ENCODE measurements at regions not wholly inside any gene's neighbourhood (a gene's known extent, or its start where the extent isn't known, plus 50 kb on each side); places are given as distances from the start of the nearest gene placed in this dataset.

GRCh38 chr5:93280518-93280917 is 300.5 kb downstream of the NR2F1-AS1 start:
- Histone ChIP-seq H3K36me3 (ENCODE audit: control insufficient read depth in 2 of 3, insufficient read depth in 3 of 3, low read length in 3 of 3) (no peaks in the 10 kb centered on the region), H3K9me3 (ENCODE audit: control insufficient read depth in 2 of 3, insufficient read depth in 1 of 3, low read length in 3 of 3) (no peaks in the 10 kb centered on the region), H3K4me3 (ENCODE audit: low read length in 3 of 3) (no peak overlapping the region), H3K27me3 (ENCODE audit: control insufficient read depth, insufficient read depth, low read length) (no peaks in the 10 kb centered on the region), H3K4me1 (ENCODE audit: control insufficient read depth in 2 of 3, insufficient read depth in 2 of 3, low read depth in 1 of 3, low read length in 3 of 3) (peaks cover 0 to 6% (median 0%) of the 10 kb centered on the region in 3 donors), H3K9ac (ENCODE audit: low read length in 3 of 3) (no peak overlapping the region), H3K27ac (ENCODE audit: low read depth in 2 of 2, low read length in 2 of 2) (no peak overlapping the region)
- TF ChIP-seq, protein P1, sequence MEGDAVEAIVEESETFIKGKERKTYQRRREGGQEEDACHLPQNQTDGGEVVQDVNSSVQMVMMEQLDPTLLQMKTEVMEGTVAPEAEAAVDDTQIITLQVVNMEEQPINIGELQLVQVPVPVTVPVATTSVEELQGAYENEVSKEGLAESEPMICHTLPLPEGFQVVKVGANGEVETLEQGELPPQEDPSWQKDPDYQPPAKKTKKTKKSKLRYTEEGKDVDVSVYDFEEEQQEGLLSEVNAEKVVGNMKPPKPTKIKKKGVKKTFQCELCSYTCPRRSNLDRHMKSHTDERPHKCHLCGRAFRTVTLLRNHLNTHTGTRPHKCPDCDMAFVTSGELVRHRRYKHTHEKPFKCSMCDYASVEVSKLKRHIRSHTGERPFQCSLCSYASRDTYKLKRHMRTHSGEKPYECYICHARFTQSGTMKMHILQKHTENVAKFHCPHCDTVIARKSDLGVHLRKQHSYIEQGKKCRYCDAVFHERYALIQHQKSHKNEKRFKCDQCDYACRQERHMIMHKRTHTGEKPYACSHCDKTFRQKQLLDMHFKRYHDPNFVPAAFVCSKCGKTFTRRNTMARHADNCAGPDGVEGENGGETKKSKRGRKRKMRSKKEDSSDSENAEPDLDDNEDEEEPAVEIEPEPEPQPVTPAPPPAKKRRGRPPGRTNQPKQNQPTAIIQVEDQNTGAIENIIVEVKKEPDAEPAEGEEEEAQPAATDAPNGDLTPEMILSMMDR (IDR thresholded peaks at IDR 0.05; ENCODE audit: borderline replicate concordance, extremely low read depth, insufficient read depth): no peak
- intact Hi-C loops (cut with DNase I): no loop called here
- DNase-seq (no peak), FAIRE-seq (no peak)

- FAIRE-seq (no peak), DNase-seq (peak in 2 of 5 donors; percentile 58 to 61)
- H3K4me1 ChIP-seq (ENCODE audit: control insufficient read depth in 2 of 3, insufficient read depth in 2 of 3, low read depth in 1 of 3, low read length in 3 of 3): peaks cover 0 to 6% (median 0%) of the 10 kb centered on the region in 3 donors
- H3K36me3 ChIP-seq (ENCODE audit: control insufficient read depth in 2 of 3, insufficient read depth in 3 of 3, low read length in 3 of 3): no peaks in the 10 kb centered on the region
- no peak overlapping the region for H3K4me3 ChIP-seq (ENCODE audit: low read length in 3 of 3)
- TF ChIP-seq, protein P1 (IDR thresholded peaks at IDR 0.05; ENCODE audit: borderline replicate concordance, extremely low read depth, insufficient read depth): no peak
- H3K27me3 ChIP-seq (ENCODE audit: control insufficient read depth, insufficient read depth, low read length): no peaks in the 10 kb centered on the region
- intact Hi-C loops (cut with DNase I): no loop called here
- no peak overlapping the region for H3K27ac ChIP-seq (ENCODE audit: low read depth in 2 of 2, low read length in 2 of 2)
- H3K9me3 ChIP-seq (ENCODE audit: control insufficient read depth in 2 of 3, insufficient read depth in 1 of 3, low read length in 3 of 3): no peaks in the 10 kb centered on the region
- no peak overlapping the region for H3K9ac ChIP-seq (ENCODE audit: low read length in 3 of 3)
These were observed 301.6 kb downstream of the NR2F1-AS1 start for GRCh38 chr5:93279296-93279963.

DNA sequence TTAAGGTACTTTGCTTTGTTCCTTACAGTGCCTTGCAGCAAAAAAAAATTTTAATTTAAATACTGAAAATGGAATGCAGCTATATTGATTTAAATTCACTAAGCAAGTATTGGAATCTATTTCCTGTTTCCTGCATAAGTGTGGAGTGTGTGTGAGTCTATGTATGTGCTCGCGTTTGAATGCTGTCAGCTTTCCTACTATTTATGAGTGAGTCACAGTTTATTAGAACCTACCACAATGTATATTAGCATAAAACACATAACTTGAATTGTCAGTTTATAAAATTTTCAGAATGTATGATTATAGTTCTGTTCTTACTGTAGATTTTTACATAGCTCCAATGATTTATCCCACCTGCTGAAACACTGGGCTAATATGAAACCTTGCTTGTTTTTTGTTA is 302.1 kb downstream of the NR2F1-AS1 start:
- Histone ChIP-seq H3K36me3 (ENCODE audit: control insufficient read depth in 2 of 3, insufficient read depth in 3 of 3, low read length in 3 of 3) (no peaks in the 10 kb centered on the region), H3K4me1 (ENCODE audit: control insufficient read depth in 2 of 3, insufficient read depth in 2 of 3, low read depth in 1 of 3, low read length in 3 of 3) (peaks cover 0 to 6% (median 0%) of the 10 kb centered on the region in 3 donors), H3K27me3 (ENCODE audit: control insufficient read depth, insufficient read depth, low read length) (no peaks in the 10 kb centered on the region), H3K27ac (ENCODE audit: low read depth in 2 of 2, low read length in 2 of 2) (no peak overlapping the region), H3K4me3 (ENCODE audit: low read length in 3 of 3) (no peak overlapping the region), H3K9ac (ENCODE audit: low read length in 3 of 3) (no peak overlapping the region), H3K9me3 (ENCODE audit: control insufficient read depth in 2 of 3, insufficient read depth in 1 of 3, low read length in 3 of 3) (no peaks in the 10 kb centered on the region)
- DNase-seq (peak in 1 of 5 donors; percentile 29), FAIRE-seq (no peak)
- TF ChIP-seq, protein P1 (IDR thresholded peaks at IDR 0.05; ENCODE audit: borderline replicate concordance, extremely low read depth, insufficient read depth): no peak
- intact Hi-C loops (cut with DNase I): no loop called here
